OCI-LY1 (cell line): ENCODE measurements at regions not wholly inside any gene's neighbourhood (a gene's known extent, or its start where the extent isn't known, plus 50 kb on each side); places are given as distances from the start of the nearest gene placed in this dataset.

Experiments
- H2AFZ ChIP-seq: fragments of 200-600 bp; sonication (generic), shearing (Covaris generic); 2 replicates; pipeline ENCODE4 v1.6.0; 2014; ENCODE audit warnings: antibody characterized with exemption, mild to moderate bottlenecking, low read length
- H3F3A ChIP-seq: fragments of 200-600 bp; sonication (generic), shearing (Covaris generic); 2 replicates; pipeline ENCODE4 v1.6.0; 2014; ENCODE audit warnings: mild to moderate bottlenecking, antibody characterized with exemption, low read length, moderate library complexity; ENCODE audit not compliant: insufficient read depth
- H3K27ac ChIP-seq: fragments of 200-600 bp; sonication (generic); 2 replicates; pipeline ENCODE4 v1.5.1; 2014; ENCODE audit warnings: low read length, mixed run types, mild to moderate bottlenecking, low read depth; ENCODE audit not compliant: poor library complexity, severe bottlenecking
- H3K27me3 ChIP-seq: fragments of 200-600 bp; sonication (generic); 2 replicates; pipeline ENCODE4 v1.6.0; 2014; ENCODE audit warnings: antibody characterized with exemption, mild to moderate bottlenecking, low read length, moderate library complexity; ENCODE audit not compliant: insufficient read depth
- H3K36me3 ChIP-seq: fragments of 200-600 bp; sonication (generic); 2 replicates; pipeline ENCODE4 v1.6.1; 2014; ENCODE audit warnings: mild to moderate bottlenecking, antibody characterized with exemption, low read length, moderate library complexity, mixed read lengths; ENCODE audit not compliant: insufficient read depth
- H3K4me1 ChIP-seq: fragments of 200-600 bp; sonication (generic); 2 replicates; pipeline ENCODE4 v1.5.1; 2014; ENCODE audit warnings: mild to moderate bottlenecking, low read length, moderate library complexity; ENCODE audit not compliant: insufficient read depth, severe bottlenecking
- H3K4me2 ChIP-seq: fragments of 200-600 bp; sonication (generic), shearing (Covaris generic); 2 replicates; pipeline ENCODE4 v1.6.1; 2014; ENCODE audit warnings: low read length
- H3K4me3 ChIP-seq: fragments of 200-600 bp; sonication (generic); 2 replicates; pipeline ENCODE4 v1.5.1; 2014; ENCODE audit warnings: low read length, low read depth, mild to moderate bottlenecking, mixed read lengths; ENCODE audit not compliant: poor library complexity, severe bottlenecking
- H3K79me2 ChIP-seq: fragments of 200-600 bp; shearing (Covaris generic); 2 replicates; pipeline ENCODE4 v1.6.1; 2016; ENCODE audit warnings: mixed run types, low read length, mixed read lengths; ENCODE audit not compliant: insufficient read depth
- H3K9ac ChIP-seq: fragments of 200-600 bp; sonication (generic), shearing (Covaris generic); 2 replicates; pipeline ENCODE4 v1.6.1; 2014; ENCODE audit warnings: mild to moderate bottlenecking, low read length, mixed read lengths
- H3K9me2 ChIP-seq: fragments of 200-600 bp; sonication (generic), shearing (Covaris generic); 2 replicates; pipeline ENCODE4 v1.6.1; 2014; ENCODE audit warnings: low read depth, mild to moderate bottlenecking, low read length, mixed read lengths
- H3K9me3 ChIP-seq: fragments of 200-600 bp; shearing (Covaris generic); 2 replicates; pipeline ENCODE4 v1.6.1; 2014; ENCODE audit warnings: low read length, mixed read lengths
- H4K20me1 ChIP-seq: fragments of 200-600 bp; sonication (generic), shearing (Covaris generic); 2 replicates; pipeline ENCODE4 v1.6.0; 2016; ENCODE audit warnings: mild to moderate bottlenecking, low read length; ENCODE audit not compliant: insufficient read depth
- EZH2 ChIP-seq: fragments of 200-600 bp; sonication (generic), shearing (Covaris generic); IDR thresholded peaks from 2 replicates; pipeline ENCODE4 v1.8.0; 2017; ENCODE audit warnings: borderline replicate concordance, mixed run types, mild to moderate bottlenecking, antibody characterized with exemption, low read length, moderate library complexity, mixed read lengths
- TF ChIP-seq, protein P1 (sequence below): fragments of 200-600 bp; sonication (generic), shearing (Covaris generic); IDR thresholded peaks from 2 replicates; pipeline ENCODE4 v1.5.1; 2017; ENCODE audit warnings: mild to moderate bottlenecking, antibody characterized with exemption, low read length, moderate library complexity, mixed read lengths

DNA sequence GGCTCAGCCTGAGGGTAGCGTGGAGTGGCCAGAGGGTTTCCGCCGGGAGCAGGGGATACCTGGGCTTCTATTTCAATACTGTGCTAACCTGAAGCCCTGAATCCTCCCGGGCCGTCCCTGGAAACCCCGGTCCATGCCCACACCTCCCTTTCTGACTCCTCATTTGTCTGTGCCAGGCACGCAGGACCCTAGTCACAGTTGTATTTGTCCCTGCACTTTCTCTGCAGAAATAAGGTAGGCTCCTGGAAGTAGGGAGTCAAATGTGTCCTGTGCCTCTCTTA, 418.8 kb upstream of the HS6ST1 start:
- Histone ChIP-seq H3K9me3 (no peaks in the 10 kb centered on the region), H3K36me3 (no peaks in the 10 kb centered on the region), H2AFZ (no peak overlapping the region), H3K4me3 (no peak overlapping the region), H3K27ac (no peak overlapping the region), H3K27me3 (no peaks in the 10 kb centered on the region), H3K79me2 (no peaks in the 10 kb centered on the region), H3F3A (no peaks in the 10 kb centered on the region), H3K9ac (no peak overlapping the region), H3K9me2 (no peaks in the 10 kb centered on the region), H4K20me1 (no peaks in the 10 kb centered on the region), H3K4me2 (no peak overlapping the region), H3K4me1 (no peaks in the 10 kb centered on the region)
- TF ChIP-seq, protein P1, sequence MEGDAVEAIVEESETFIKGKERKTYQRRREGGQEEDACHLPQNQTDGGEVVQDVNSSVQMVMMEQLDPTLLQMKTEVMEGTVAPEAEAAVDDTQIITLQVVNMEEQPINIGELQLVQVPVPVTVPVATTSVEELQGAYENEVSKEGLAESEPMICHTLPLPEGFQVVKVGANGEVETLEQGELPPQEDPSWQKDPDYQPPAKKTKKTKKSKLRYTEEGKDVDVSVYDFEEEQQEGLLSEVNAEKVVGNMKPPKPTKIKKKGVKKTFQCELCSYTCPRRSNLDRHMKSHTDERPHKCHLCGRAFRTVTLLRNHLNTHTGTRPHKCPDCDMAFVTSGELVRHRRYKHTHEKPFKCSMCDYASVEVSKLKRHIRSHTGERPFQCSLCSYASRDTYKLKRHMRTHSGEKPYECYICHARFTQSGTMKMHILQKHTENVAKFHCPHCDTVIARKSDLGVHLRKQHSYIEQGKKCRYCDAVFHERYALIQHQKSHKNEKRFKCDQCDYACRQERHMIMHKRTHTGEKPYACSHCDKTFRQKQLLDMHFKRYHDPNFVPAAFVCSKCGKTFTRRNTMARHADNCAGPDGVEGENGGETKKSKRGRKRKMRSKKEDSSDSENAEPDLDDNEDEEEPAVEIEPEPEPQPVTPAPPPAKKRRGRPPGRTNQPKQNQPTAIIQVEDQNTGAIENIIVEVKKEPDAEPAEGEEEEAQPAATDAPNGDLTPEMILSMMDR, result no peak
- no peak for TF ChIP-seq EZH2

DNA sequence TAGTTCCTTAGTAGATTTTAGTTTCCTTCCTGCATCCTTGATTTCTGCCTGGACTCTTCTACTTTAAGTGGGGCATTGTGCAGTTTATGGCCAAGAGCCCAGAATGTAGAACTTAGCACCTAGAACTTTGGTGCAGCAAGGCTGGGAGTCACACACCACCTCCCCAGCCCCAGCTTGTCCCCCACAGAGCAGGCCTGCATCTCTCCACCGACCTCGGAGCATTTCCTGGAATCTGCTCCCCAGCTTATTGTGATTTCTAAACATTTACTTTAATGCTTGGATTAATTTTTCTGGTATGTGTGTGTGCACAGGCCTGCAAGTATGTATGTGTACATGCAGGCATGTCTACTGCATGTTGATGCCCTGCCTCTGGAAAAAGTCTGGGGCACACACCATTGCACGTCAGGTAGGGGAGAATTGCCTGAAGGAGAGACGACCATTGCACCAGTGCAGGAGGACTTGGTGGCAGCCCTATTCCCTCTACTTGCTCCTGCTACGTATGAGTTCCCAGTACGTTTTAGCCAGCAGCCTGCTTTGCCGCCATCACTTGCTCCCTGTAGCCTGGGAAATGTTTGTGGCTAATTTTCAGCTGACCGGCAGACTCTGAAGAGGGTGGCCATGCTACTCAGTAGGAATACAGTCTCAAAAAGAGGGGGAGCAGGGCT, 419.9 kb upstream of the HS6ST1 start:
- Histone ChIP-seq H3K9ac (no peak overlapping the region), H3K9me2 (no peaks in the 10 kb centered on the region), H3F3A (no peaks in the 10 kb centered on the region), H3K9me3 (no peaks in the 10 kb centered on the region), H3K4me3 (no peak overlapping the region), H4K20me1 (no peaks in the 10 kb centered on the region), H3K27ac (no peak overlapping the region), H3K4me2 (no peak overlapping the region), H3K36me3 (no peaks in the 10 kb centered on the region), H3K27me3 (no peaks in the 10 kb centered on the region), H2AFZ (no peak overlapping the region), H3K79me2 (no peaks in the 10 kb centered on the region), H3K4me1 (no peaks in the 10 kb centered on the region)
- no peak for TF ChIP-seq EZH2
- TF ChIP-seq, protein P1, result no peak

DNA sequence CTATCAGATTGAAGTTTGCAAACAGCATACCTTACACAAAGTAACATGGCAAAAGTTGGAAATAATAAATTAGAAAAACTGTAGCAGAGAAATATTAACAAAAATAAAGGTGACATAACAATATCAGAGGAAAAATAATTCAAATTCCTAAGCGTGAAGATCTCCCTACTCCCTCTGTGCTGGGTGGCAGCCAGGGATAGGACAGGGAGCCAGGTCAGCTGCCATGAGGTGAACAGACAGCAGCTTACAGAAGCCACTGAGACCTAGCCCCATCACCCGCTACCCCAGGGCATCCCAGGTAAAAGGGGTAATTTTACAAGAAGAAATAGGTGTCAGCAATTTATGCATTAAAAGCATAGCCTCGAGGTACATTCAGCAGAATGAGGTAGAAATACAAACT, 423.8 kb upstream of the HS6ST1 start:
- TF ChIP-seq, protein P1, result no peak
- TF ChIP-seq EZH2, result no peak
- Histone ChIP-seq H2AFZ (no peak overlapping the region), H3K9ac (no peak overlapping the region), H3K79me2 (no peaks in the 10 kb centered on the region), H3K4me2 (no peak overlapping the region), H3K9me2 (no peaks in the 10 kb centered on the region), H3K27me3 (no peaks in the 10 kb centered on the region), H3K4me1 (no peaks in the 10 kb centered on the region), H3F3A (no peaks in the 10 kb centered on the region), H4K20me1 (no peaks in the 10 kb centered on the region), H3K36me3 (no peaks in the 10 kb centered on the region), H3K4me3 (no peak overlapping the region), H3K27ac (no peak overlapping the region), H3K9me3 (no peaks in the 10 kb centered on the region)
